Chondrocyte (in vitro differentiated cells): ENCODE measurements at regions not wholly inside any gene's neighbourhood (a gene's known extent, or its start where the extent isn't known, plus 50 kb on each side); places are given as distances from the start of the nearest gene placed in this dataset.
"Not testable (repeated sequence)": the region's sequence is repeated elsewhere in the genome, so short reads cannot be mapped to it uniquely, and the experiment has no call there.

ENCODE experiments used
- DNase-seq: peaks from one replicate; pipeline ENCODE4 v3.0.0; 2021; ENCODE audit warnings: mixed read lengths, low spot score
- H3K27ac Mint-ChIP-seq: one replicate; pipeline ENCODE4 v1.8.0; 2021; ENCODE audit warnings: mild to moderate bottlenecking, moderate library complexity, mixed read lengths; ENCODE audit not compliant: unreplicated experiment
- H3K27me3 Mint-ChIP-seq: 2 replicates; pipeline ENCODE4 v1.8.0; 2021; ENCODE audit warnings: low read depth, mixed read lengths
- H3K36me3 Mint-ChIP-seq: 2 replicates; pipeline ENCODE4 v1.8.0; 2021; ENCODE audit warnings: low read depth, mixed read lengths
- H3K4me1 Mint-ChIP-seq: 2 replicates; pipeline ENCODE4 v1.8.0; 2021; ENCODE audit warnings: low read depth, mild to moderate bottlenecking, mixed read lengths
- H3K4me3 Mint-ChIP-seq: one replicate; pipeline ENCODE4 v1.8.0; 2021; ENCODE audit warnings: mild to moderate bottlenecking, moderate library complexity, mixed read lengths; ENCODE audit not compliant: unreplicated experiment
- H3K9me3 Mint-ChIP-seq: 2 replicates; pipeline ENCODE4 v1.8.0; 2021; ENCODE audit warnings: low read depth, mixed read lengths
- CTCF ChIP-seq: fragments of 200-600 bp; sonication (generic); IDR thresholded peaks from 2 replicates; pipeline ENCODE4 v1.5.0; 2021; ENCODE audit warnings: antibody characterized with exemption, mild to moderate bottlenecking, moderate library complexity

GRCh38 chr4:153099391-153100140, 104.7 kb upstream of the TRIM2 start:
- peaks cover 6% of the 10 kb centered on the region for H3K9me3 Mint-ChIP-seq
- DNase-seq, result no peak
- no peak for TF ChIP-seq CTCF
- peaks cover 1% of the 10 kb centered on the region for H3K36me3 Mint-ChIP-seq
- no peak overlapping the region for H3K4me3 Mint-ChIP-seq
- H3K4me1 Mint-ChIP-seq, result no peaks in the 10 kb centered on the region
- no peak overlapping the region for H3K27ac Mint-ChIP-seq
- H3K27me3 Mint-ChIP-seq, result peaks cover 28% of the 10 kb centered on the region

- H3K4me3 Mint-ChIP-seq, H3K36me3 Mint-ChIP-seq, H3K27ac Mint-ChIP-seq, DNase-seq, H3K4me1 Mint-ChIP-seq: not testable (repeated sequence)
- H3K9me3 Mint-ChIP-seq, result peaks cover 15% of the 10 kb centered on the region
- H3K27me3 Mint-ChIP-seq, result peaks cover 27% of the 10 kb centered on the region
Observed at GRCh38 chr4:153106736-153107135, 97.5 kb upstream of the TRIM2 start.

- peaks cover 24% of the 10 kb centered on the region for H3K27me3 Mint-ChIP-seq
- no peaks in the 10 kb centered on the region for H3K4me1 Mint-ChIP-seq
- no peak for TF ChIP-seq CTCF
- H3K36me3 Mint-ChIP-seq, result peaks cover 1% of the 10 kb centered on the region
- DNase-seq, result no peak
- H3K4me3 Mint-ChIP-seq, result no peak overlapping the region
- no peak overlapping the region for H3K27ac Mint-ChIP-seq
- peaks cover 15% of the 10 kb centered on the region for H3K9me3 Mint-ChIP-seq
Observed at GRCh38 chr4:153107246-153107645, 97.0 kb upstream of the TRIM2 start.

- TF ChIP-seq CTCF, result no peak
- no peaks in the 10 kb centered on the region for H3K4me1 Mint-ChIP-seq
- peaks cover 5% of the 10 kb centered on the region for H3K27me3 Mint-ChIP-seq
Observed at GRCh38 chr4:153109296-153109849, 94.9 kb upstream of the TRIM2 start.

GRCh38 chr4:153110739-153111138, 93.5 kb upstream of the TRIM2 start:
- Mint-ChIP-seq H3K4me3 (no peak overlapping the region), H3K9me3 (no peaks in the 10 kb centered on the region), H3K36me3 (no peaks in the 10 kb centered on the region), H3K27me3 (peaks cover 2% of the 10 kb centered on the region), H3K4me1 (no peaks in the 10 kb centered on the region), H3K27ac (no peak overlapping the region)
- no peak for TF ChIP-seq CTCF
- DNase-seq, result no peak

More at GRCh38 chr4:153109296-153109849, 94.9 kb upstream of the TRIM2 start:
- H3K36me3 Mint-ChIP-seq, result peaks cover 1% of the 10 kb centered on the region
- H3K27ac Mint-ChIP-seq, result no peak overlapping the region
- H3K9me3 Mint-ChIP-seq, result peaks cover 13% of the 10 kb centered on the region
- DNase-seq, result no peak
- no peak overlapping the region for H3K4me3 Mint-ChIP-seq
